NT2/D1 (cell line): ENCODE measurements at regions not wholly inside any gene's neighbourhood (a gene's known extent, or its start where the extent isn't known, plus 50 kb on each side); places are given as distances from the start of the nearest gene placed in this dataset.

Experiments used
- YY1 ChIP-seq: IDR thresholded peaks from 2 replicates; pipeline ENCODE4 v1.6.1; 2011; ENCODE audit not compliant: insufficient read length, insufficient read depth
- ZNF274 ChIP-seq: IDR thresholded peaks from 2 replicates; pipeline ENCODE4 v1.6.1; 2011; ENCODE audit warnings: mild to moderate bottlenecking, low read depth, low read length

DNA sequence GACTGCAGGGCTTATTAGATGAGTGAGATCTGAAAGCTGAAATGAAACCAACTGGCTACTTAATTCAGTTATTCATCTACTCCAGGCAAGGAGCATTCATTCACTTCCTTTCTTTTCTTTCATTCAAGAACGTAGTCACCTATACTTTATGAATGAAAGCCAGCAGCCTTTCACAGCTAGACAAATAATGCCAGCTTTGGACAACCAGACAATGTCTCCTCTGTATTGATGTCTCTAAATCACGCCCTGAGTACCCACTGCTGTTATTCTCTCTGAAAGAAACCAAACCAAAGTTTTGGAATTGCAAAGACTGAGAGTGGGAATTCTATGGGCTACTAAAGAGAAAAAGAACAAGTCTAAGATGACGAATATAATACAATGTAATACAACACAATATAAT is 121.2 kb upstream of the PTPN3 start:
- TF ChIP-seq YY1, result no peak
- TF ChIP-seq ZNF274, result no peak
